Uterus (tissue), 3 donors: ENCODE measurements at regions not wholly inside any gene's neighbourhood (a gene's known extent, or its start where the extent isn't known, plus 50 kb on each side); places are given as distances from the start of the nearest gene placed in this dataset.
"Not testable (repeated sequence)": the region's sequence is repeated elsewhere in the genome, so short reads cannot be mapped to it uniquely, and the experiment has no call there.

Source experiments
- DNase-seq, 2 donors: peaks; one replicate each; pipeline ENCODE4 v3.0.0-alpha.2; 2019 to 2020
- H3K27ac ChIP-seq, 2 donors: fragments of 200-600 bp; sonication (generic); 1 replicate in 1 of 2; 2 replicates in 1 of 2; pipeline ENCODE4 v1.5.1; 2016 to 2018
- H3K27me3 ChIP-seq, 2 donors: fragments of 200-600 bp; sonication (generic); one replicate each; pipeline ENCODE4 v1.5.1; 2018 to 2019; ENCODE audit warnings: control low read depth in 1 of 2
- H3K36me3 ChIP-seq, 2 donors: fragments of 200-600 bp; sonication (generic); one replicate each; pipeline ENCODE4 v1.5.1; 2019; ENCODE audit warnings: control low read depth in 1 of 2
- H3K4me1 ChIP-seq, 2 donors: fragments of 200-600 bp; sonication (generic); one replicate each; pipeline ENCODE4 v1.5.1; 2018 to 2019; ENCODE audit warnings: control low read depth in 1 of 2
- H3K4me3 ChIP-seq, 2 donors: fragments of 200-600 bp; sonication (generic); 1 replicate in 1 of 2; 2 replicates in 1 of 2; pipeline ENCODE4 v1.5.1; 2018 to 2019; ENCODE audit warnings: mild to moderate bottlenecking in 1 of 2
- H3K9me3 ChIP-seq, 2 donors: fragments of 200-600 bp; sonication (generic); one replicate each; pipeline ENCODE4 v1.5.1; 2019; ENCODE audit warnings: control low read depth in 1 of 2
- POLR2A ChIP-seq, 2 donors: fragments of 450-650 bp; IDR thresholded peaks; one replicate each; pipeline ENCODE4 v1.6.1; 2016; ENCODE audit warnings: antibody characterized with exemption in 2 of 2, mild to moderate bottlenecking in 1 of 2, moderate library complexity in 1 of 2
- intact Hi-C: fragments of 100-400 bp; cut with DNase I; formaldehyde crosslinking; loops from one replicate; pipeline ENCODE4 v1.15.1; 2023; ENCODE audit warnings: low total_unique reads
- TF ChIP-seq, protein P1 (sequence below), 4 experiments: fragments of 200-600 bp in 2 of 4; fragments of 450-650 bp in 2 of 4; sonication (generic) in 2 of 4; IDR thresholded peaks; one replicate each; pipeline ENCODE4 v1.5.1; 2016 to 2019; ENCODE audit warnings: antibody characterized with exemption in 4 of 4, mild to moderate bottlenecking in 2 of 4, moderate library complexity in 1 of 4
- donor health status: DM: yes; HTN: yes; CAD: no.

DNA sequence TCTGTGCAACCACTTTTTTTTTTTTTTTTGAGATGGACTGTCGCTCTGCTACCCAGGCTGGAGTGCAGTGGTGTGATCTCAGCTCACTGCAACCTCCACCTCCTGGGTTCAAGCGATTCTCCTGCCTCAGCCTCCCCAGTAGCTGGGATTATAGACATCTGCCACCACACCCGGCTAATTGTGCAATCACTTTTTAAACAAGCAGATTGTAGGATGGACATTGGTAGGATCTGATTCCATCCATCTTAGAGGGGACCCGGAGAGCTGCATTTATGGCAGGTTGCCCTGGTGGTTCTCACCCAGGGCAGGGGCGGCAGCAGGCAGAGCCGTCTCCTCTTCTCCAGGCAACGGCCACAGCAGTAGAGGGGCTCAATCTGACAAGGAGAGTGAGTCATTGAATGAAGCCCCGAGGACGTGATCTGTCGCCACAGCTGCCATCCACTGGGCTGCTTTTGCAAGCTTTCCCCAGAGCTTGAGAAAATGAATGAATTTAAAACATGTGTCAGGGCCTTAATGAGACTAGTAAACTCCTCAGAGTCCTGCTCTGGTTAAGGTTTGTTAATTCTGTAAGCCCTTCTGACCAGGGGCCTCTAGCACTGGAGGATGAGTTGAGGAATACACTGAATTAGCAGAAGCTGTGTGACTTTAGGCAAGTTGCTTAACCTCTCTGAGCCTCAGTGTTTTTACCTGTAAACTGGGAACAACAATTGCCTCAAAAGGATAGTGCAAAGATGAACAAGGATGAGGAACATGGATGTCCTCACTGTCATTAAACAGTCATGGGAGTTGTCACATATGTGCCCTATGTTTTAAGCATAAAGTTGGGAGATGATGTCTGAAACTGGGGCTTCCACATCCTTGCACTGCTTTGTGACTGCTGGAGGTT is 129.1 kb downstream of the ASB7 start:
- no peak for TF ChIP-seq POLR2A (IDR thresholded peaks at IDR 0.05)
- TF ChIP-seq, protein P1, sequence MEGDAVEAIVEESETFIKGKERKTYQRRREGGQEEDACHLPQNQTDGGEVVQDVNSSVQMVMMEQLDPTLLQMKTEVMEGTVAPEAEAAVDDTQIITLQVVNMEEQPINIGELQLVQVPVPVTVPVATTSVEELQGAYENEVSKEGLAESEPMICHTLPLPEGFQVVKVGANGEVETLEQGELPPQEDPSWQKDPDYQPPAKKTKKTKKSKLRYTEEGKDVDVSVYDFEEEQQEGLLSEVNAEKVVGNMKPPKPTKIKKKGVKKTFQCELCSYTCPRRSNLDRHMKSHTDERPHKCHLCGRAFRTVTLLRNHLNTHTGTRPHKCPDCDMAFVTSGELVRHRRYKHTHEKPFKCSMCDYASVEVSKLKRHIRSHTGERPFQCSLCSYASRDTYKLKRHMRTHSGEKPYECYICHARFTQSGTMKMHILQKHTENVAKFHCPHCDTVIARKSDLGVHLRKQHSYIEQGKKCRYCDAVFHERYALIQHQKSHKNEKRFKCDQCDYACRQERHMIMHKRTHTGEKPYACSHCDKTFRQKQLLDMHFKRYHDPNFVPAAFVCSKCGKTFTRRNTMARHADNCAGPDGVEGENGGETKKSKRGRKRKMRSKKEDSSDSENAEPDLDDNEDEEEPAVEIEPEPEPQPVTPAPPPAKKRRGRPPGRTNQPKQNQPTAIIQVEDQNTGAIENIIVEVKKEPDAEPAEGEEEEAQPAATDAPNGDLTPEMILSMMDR (IDR thresholded peaks at IDR 0.05) = no peak
- no peak overlapping the region for H3K4me3 ChIP-seq
- no peaks in the 10 kb centered on the region for H3K9me3 ChIP-seq
- H3K4me1 ChIP-seq = peaks cover 0 to 8% of the 10 kb centered on the region in 2 donors
- intact Hi-C loops = no loop called here
- no peak overlapping the region for H3K27ac ChIP-seq
- DNase-seq = no peak
- H3K27me3 ChIP-seq = no peaks in the 10 kb centered on the region
- H3K36me3 ChIP-seq = no peaks in the 10 kb centered on the region

DNA sequence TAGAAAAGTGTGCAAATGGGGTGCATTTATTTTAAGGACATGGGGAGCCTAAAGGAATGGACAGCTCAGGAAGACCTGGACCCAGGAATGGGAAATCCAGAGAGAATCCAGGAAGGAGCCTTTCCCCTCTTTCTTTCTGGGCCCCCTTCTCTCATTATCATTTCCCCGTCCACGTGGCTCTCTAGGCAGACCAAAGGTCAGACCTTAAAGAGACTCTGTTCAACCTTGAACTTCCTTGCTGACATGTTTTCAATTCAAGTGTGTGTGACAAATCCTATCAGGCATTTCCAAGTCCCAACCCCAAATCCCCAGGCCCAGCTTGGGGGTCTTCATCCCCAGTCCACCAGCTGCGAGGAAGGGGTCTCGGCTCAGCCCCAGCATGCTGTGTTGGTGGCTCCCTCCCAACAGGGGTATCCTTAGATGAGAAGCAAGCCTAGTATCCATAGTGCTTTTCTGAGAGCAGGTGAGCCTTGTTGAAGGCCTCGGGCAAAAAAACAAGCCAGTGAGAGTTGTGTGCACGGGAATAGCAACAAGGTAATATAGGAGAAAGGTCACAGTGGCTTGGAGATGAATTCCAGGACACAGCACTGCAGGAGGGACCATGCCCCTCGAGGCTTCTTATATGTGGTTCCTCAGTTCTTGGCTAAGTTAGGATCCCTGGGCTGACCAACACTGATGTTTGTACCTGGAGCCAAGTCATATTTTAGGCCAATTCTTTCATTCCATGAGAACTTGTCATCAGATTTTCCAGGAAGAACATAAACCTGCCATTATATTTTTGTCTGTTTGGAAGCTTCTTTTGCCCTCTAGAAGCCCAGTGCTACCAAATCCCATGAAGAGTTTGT is 130.0 kb downstream of the ASB7 start:
- no peak overlapping the region for H3K4me3 ChIP-seq
- DNase-seq = peak in 1 of 2 donors; percentile 14
- no peaks in the 10 kb centered on the region for H3K9me3 ChIP-seq

DNA sequence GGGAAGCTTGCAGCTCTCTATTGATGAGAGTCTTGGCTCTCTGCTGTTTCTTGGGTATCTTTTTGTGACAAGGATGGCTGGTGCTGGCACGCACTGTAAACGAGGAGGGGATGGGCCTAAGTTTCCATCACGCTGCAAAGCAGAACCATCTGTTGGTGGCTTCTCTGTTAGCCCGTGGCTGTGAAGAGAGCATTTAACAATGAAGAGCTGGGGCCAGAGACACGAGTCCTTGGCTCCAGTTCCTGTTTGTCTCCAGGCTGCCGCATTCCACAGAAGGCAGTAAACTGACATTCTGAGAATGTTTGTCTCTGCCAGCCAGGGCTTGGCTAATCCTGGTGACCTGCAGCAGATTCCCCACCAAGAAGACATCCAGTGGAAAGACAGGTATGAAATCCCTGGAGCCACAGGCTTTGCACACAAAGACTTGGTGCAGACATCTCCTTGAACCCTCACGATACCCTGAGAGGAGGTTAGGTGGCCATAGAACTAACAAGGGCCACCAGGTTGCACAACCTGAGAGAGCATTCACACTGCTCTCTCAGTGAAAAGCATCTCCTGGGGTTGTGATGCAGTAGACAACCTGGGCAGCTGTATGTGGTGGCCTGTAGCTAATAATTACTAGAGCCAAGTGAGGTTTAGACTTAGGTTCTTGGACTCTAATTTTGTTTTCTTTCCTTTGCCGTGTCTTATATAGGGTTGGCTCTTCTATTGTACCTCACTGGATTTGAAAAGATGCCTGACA is 130.9 kb downstream of the ASB7 start:
- peak overlapping the region; percentile 76 to 82 for H3K27ac ChIP-seq
- no peak for TF ChIP-seq POLR2A (IDR thresholded peaks at IDR 0.05)
- TF ChIP-seq, protein P1 (IDR thresholded peaks at IDR 0.05) = no peak
- peaks cover 0 to 8% of the 10 kb centered on the region in 2 donors for H3K4me1 ChIP-seq
- no peaks in the 10 kb centered on the region for H3K9me3 ChIP-seq
- no peak overlapping the region for H3K4me3 ChIP-seq
- H3K36me3 ChIP-seq = no peaks in the 10 kb centered on the region
- peak in 1 of 2 donors; percentile 30 for DNase-seq
- no peaks in the 10 kb centered on the region for H3K27me3 ChIP-seq
- intact Hi-C loops = no loop called here

More for the DNA sequence above, 130.0 kb downstream of the ASB7 start:
- intact Hi-C loops = no loop called here
- Histone ChIP-seq H3K4me1 (peaks cover 0 to 8% of the 10 kb centered on the region in 2 donors), H3K27ac (peak overlapping the region; percentile 76 to 82), H3K27me3 (no peaks in the 10 kb centered on the region), H3K36me3 (no peaks in the 10 kb centered on the region)
- TF ChIP-seq POLR2A (IDR thresholded peaks at IDR 0.05) = no peak
- TF ChIP-seq, protein P1 (IDR thresholded peaks at IDR 0.05) = no peak

DNA sequence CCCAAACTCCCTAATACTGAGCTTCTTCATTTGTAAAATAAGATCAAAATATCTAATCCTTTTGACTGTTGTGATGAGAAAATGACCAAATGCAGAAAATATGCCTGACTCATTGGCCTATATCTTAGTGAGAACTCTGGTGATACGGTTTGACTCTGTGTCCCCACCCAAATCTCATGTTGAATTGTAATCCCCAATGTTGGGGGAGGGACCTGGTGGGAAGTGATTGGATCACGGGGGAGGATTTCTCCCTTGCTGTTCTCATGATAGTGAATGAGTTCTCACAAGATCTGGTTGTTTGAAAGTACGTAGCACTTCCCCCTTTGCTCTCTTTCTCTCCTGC is 131.4 kb downstream of the ASB7 start:
- H3K4me1 ChIP-seq, DNase-seq, H3K4me3 ChIP-seq, H3K9me3 ChIP-seq, intact Hi-C loops, H3K36me3 ChIP-seq, H3K27me3 ChIP-seq: not testable (repeated sequence)
- H3K27ac ChIP-seq = peak overlapping the region; percentile 76 to 82

DNA sequence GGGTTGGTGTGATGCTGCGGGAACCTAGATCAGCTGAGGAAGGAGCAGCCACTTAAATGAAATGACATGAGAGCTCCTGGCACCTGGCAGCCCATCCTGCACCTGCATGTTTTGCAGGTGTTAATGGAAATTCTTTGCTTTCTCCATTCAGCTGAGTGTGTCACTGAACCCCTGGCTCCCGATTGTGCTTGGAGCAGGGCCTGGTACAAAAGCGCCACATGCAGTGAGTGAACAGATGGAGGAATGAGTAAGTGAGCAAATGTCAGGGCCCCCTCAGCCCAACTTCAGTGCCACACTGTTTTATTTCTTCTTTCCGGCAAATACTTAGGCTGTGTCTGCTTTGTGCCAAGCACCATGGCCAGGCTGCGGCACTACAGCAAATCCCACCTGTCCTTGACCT is 132.2 kb downstream of the ASB7 start:
- TF ChIP-seq, protein P1 (IDR thresholded peaks at IDR 0.05) = no peak
- TF ChIP-seq POLR2A (IDR thresholded peaks at IDR 0.05) = no peak
- DNase-seq = no peak
- Histone ChIP-seq H3K36me3 (no peaks in the 10 kb centered on the region), H3K4me1 (peaks cover 0 to 8% of the 10 kb centered on the region in 2 donors), H3K9me3 (no peaks in the 10 kb centered on the region), H3K4me3 (no peak overlapping the region), H3K27ac (no peak overlapping the region), H3K27me3 (no peaks in the 10 kb centered on the region)
- intact Hi-C loops = no loop called here
